H1 (cell line): ENCODE measurements at regions not wholly inside any gene's neighbourhood (a gene's known extent, or its start where the extent isn't known, plus 50 kb on each side); places are given as distances from the start of the nearest gene placed in this dataset.

Source experiments
- CTCF ChIA-PET: fragments of 300-600 bp; sonication (Branson Sonifier 250); formaldehyde crosslinking; loops from one replicate; lab custom pipeline; 2021; ENCODE audit not compliant: partially characterized antibody; lab: Charles Lee
- POLR2A ChIA-PET: fragments of 300-600 bp; sonication (Branson Sonifier 250); formaldehyde crosslinking; loops from one replicate; lab custom pipeline; 2021; ENCODE audit warnings: inconsistent platforms; ENCODE audit not compliant: partially characterized antibody; lab: Charles Lee
- DNase-seq, 2 experiments: peaks; one replicate each; pipeline versions ENCODE4 v3.0.0 to v3.0.0-alpha.2; 2010 to 2022; ENCODE audit warnings: low spot score in 2 of 2, low read depth in 1 of 2, mixed read lengths in 1 of 2
- FAIRE-seq: peaks from 2 replicates; lab custom pipeline; 2011; peaks lifted over from hg19 to GRCh38; lab: Jason Lieb, UNC
- H2AFZ ChIP-seq: 2 replicates; pipeline ENCODE4 v1.8.1; 2012; ENCODE audit warnings: low read length, inconsistent platforms
- H2AK5ac ChIP-seq: 2 replicates; pipeline ENCODE4 v1.6.1; 2013; ENCODE audit warnings: low read depth, low read length
- H2BK120ac ChIP-seq: replicated peaks from 2 replicates; pipeline ENCODE3; 2013; ENCODE audit warnings: low read depth, low read length, inconsistent platforms
- H2BK12ac ChIP-seq: 2 replicates; pipeline ENCODE4 v1.6.1; 2013; ENCODE audit warnings: low read depth, low read length
- H2BK15ac ChIP-seq: 2 replicates; pipeline ENCODE4 v1.6.1; 2013; ENCODE audit warnings: low read length
- H2BK20ac ChIP-seq: 2 replicates; pipeline ENCODE4 v1.6.1; 2013; ENCODE audit warnings: low read length
- H2BK5ac ChIP-seq: 2 replicates; pipeline ENCODE4 v1.6.1; 2013; ENCODE audit warnings: low read depth, low read length
- H3K14ac ChIP-seq: 2 replicates; pipeline ENCODE4 v1.6.1; 2013; ENCODE audit warnings: inconsistent platforms; ENCODE audit not compliant: insufficient read length
- H3K18ac ChIP-seq: 2 replicates; pipeline ENCODE4 v1.6.1; 2013; ENCODE audit warnings: low read length; ENCODE audit errors: extremely low read depth
- H3K23ac ChIP-seq: 2 replicates; pipeline ENCODE4 v1.6.1; 2013; ENCODE audit warnings: inconsistent platforms; ENCODE audit not compliant: insufficient read length
- H3K23me2 ChIP-seq: 2 replicates; pipeline ENCODE4 v1.6.1; 2013; ENCODE audit warnings: low read depth, low read length
- H3K27ac ChIP-seq: 2 replicates; pipeline ENCODE4 v1.6.1; 2011; ENCODE audit warnings: low read depth, low read length, inconsistent platforms
- H3K27me3 ChIP-seq, 4 experiments: replicated peaks in 1 of 4; 1 replicate in 1 of 4; 2 replicates in 3 of 4; pipeline versions ENCODE4 v1.6.1 to v1.8.1; 2011 to 2013; ENCODE audit warnings: low read length in 3 of 4, mild to moderate bottlenecking in 3 of 4, inconsistent platforms in 2 of 4, mixed read lengths in 2 of 4, moderate library complexity in 1 of 4; ENCODE audit not compliant: control insufficient read depth in 3 of 4, insufficient read depth in 3 of 4; ENCODE audit errors: extremely low read depth in 1 of 4
- H3K36me3 ChIP-seq, 4 experiments: 2 replicates each; pipeline versions ENCODE4 v1.6.1 to v1.8.1; 2011 to 2013; ENCODE audit warnings: mild to moderate bottlenecking in 4 of 4, low read length in 3 of 4, moderate library complexity in 2 of 4, control low read depth in 1 of 4, inconsistent platforms in 1 of 4; ENCODE audit not compliant: insufficient read depth in 4 of 4, control insufficient read depth in 2 of 4
- H3K4ac ChIP-seq: replicated peaks from 2 replicates; pipeline ENCODE3; 2013; ENCODE audit warnings: low read length, low read depth, mixed read lengths, inconsistent platforms; ENCODE audit not compliant: insufficient read length
- H3K4me1 ChIP-seq, 4 experiments: replicated peaks in 1 of 4; 1 replicate in 1 of 4; 2 replicates in 3 of 4; pipeline versions ENCODE4 v1.6.1 to v1.8.1; 2011 to 2013; ENCODE audit warnings: low read length in 3 of 4, inconsistent platforms in 2 of 4, mixed read lengths in 1 of 4; ENCODE audit not compliant: insufficient read depth in 4 of 4, control insufficient read depth in 3 of 4
- H3K4me2 ChIP-seq, 2 experiments: 2 replicates each; pipeline versions ENCODE4 v1.6.1 to v1.8.1; 2011 to 2013; ENCODE audit warnings: low read depth in 2 of 2, low read length in 2 of 2, control low read depth in 1 of 2, inconsistent platforms in 1 of 2, mild to moderate bottlenecking in 1 of 2; ENCODE audit not compliant: insufficient read depth in 1 of 2
- H3K4me3 ChIP-seq, 4 experiments: fragments of 200-600, 300-600 bp in 1 of 4; sonication (generic), shearing (Covaris generic), sonication (Bioruptor Twin) in 1 of 4; 2 replicates each; pipeline versions ENCODE4 v1.5.1 to v1.8.1; 2011 to 2016; ENCODE audit warnings: low read length in 4 of 4, low read depth in 3 of 4, control low read depth in 2 of 4, inconsistent platforms in 2 of 4, mild to moderate bottlenecking in 2 of 4, mixed read lengths in 1 of 4, moderate library complexity in 1 of 4; ENCODE audit not compliant: insufficient read depth in 2 of 4; ENCODE audit errors: extremely low read depth in 1 of 4
- H3K56ac ChIP-seq: replicated peaks from 2 replicates; pipeline ENCODE3; 2013; ENCODE audit warnings: low read depth, mild to moderate bottlenecking, mixed read lengths, low read length, inconsistent platforms; ENCODE audit not compliant: insufficient read length
- H3K79me1 ChIP-seq: 2 replicates; pipeline ENCODE4 v1.6.1; 2013; ENCODE audit warnings: low read depth, low read length, control low read depth
- H3K79me2 ChIP-seq, 2 experiments: 2 replicates each; pipeline versions ENCODE4 v1.6.1 to v1.8.1; 2012 to 2013; ENCODE audit warnings: low read length in 2 of 2, mild to moderate bottlenecking in 2 of 2, inconsistent platforms in 1 of 2; ENCODE audit not compliant: insufficient read depth in 2 of 2, control insufficient read depth in 1 of 2
- H3K9ac ChIP-seq, 4 experiments: replicated peaks in 1 of 4; 1 replicate in 1 of 4; 2 replicates in 3 of 4; pipeline versions ENCODE4 v1.6.1 to v1.8.1; 2011 to 2013; ENCODE audit warnings: low read depth in 3 of 4, low read length in 3 of 4, control low read depth in 2 of 4, mild to moderate bottlenecking in 2 of 4, moderate library complexity in 2 of 4, inconsistent platforms in 1 of 4; ENCODE audit errors: extremely low read depth in 1 of 4
- H3K9me3 ChIP-seq, 2 experiments: 2 replicates each; pipeline versions ENCODE4 v1.6.1 to v1.8.1; 2012 to 2013; ENCODE audit warnings: mild to moderate bottlenecking in 2 of 2, moderate library complexity in 2 of 2, control low read depth in 1 of 2, inconsistent platforms in 1 of 2, low read depth in 1 of 2, low read length in 1 of 2, mixed read lengths in 1 of 2; ENCODE audit not compliant: insufficient read depth in 2 of 2
- H4K20me1 ChIP-seq, 2 experiments: replicated peaks in 1 of 2; 2 replicates each; pipeline versions ENCODE3 to v1.8.1; 2011 to 2013; ENCODE audit warnings: inconsistent platforms in 2 of 2, low read length in 2 of 2, mild to moderate bottlenecking in 1 of 2; ENCODE audit not compliant: insufficient read depth in 2 of 2, control insufficient read depth in 1 of 2
- H4K5ac ChIP-seq: 2 replicates; pipeline ENCODE4 v1.6.1; 2013; ENCODE audit warnings: low read length, low read depth, mixed read lengths, inconsistent platforms; ENCODE audit not compliant: insufficient read length
- H4K8ac ChIP-seq: 2 replicates; pipeline ENCODE4 v1.8.0; 2013; ENCODE audit warnings: mild to moderate bottlenecking, moderate library complexity, low read length, inconsistent platforms; ENCODE audit not compliant: insufficient read depth; ENCODE audit errors: extremely low read depth
- H4K91ac ChIP-seq: replicated peaks from 2 replicates; pipeline ENCODE3; 2013; ENCODE audit warnings: low read length, mixed read lengths, inconsistent platforms; ENCODE audit not compliant: insufficient read length
- SP1 ChIP-seq: IDR thresholded peaks from 2 replicates; pipeline ENCODE4 v1.6.1; 2011; ENCODE audit warnings: low read depth, low read length
- SP2 ChIP-seq: IDR thresholded peaks from 2 replicates; pipeline ENCODE4 v1.6.1; 2012; ENCODE audit warnings: mild to moderate bottlenecking, low read length, inconsistent platforms
- TEAD4 ChIP-seq: IDR thresholded peaks from 2 replicates; pipeline ENCODE4 v1.6.1; 2012; ENCODE audit warnings: low read depth, low read length, inconsistent platforms, mixed read lengths
- WGBS, 2 experiments: shearing (Covaris generic) in 1 of 2; methylation state at CpG; one replicate each; pipeline versions ENCODE4 v1.1.6 to v1.1.7; 2013 to 2015; ENCODE audit warnings: low lambda C conversion rate in 2 of 2, mixed read lengths in 2 of 2, inconsistent platforms in 1 of 2, low coverage in 1 of 2, missing lambda C conversion rate in 1 of 2; ENCODE audit not compliant: insufficient replicate concordance in 2 of 2, insufficient coverage in 1 of 2, insufficient read length in 1 of 2; ENCODE audit errors: extremely low coverage in 1 of 2, missing lambda C conversion rate in 1 of 2; 5-methylcytosine and 5-hydroxymethylcytosine counted together

GRCh38 chr4:71648923-71649322, 135.0 kb downstream of the GC start:
- POLR2A ChIA-PET = no interaction called here
- CTCF ChIA-PET = interaction anchor here (1.0 to 1.4 kb wide), 2 partner anchors 95 to 378 kb away, joined by 3 read pairs; no protein-coding TSS in a partner anchor
- H2BK15ac ChIP-seq = no peak overlapping the region
- no peak overlapping the region for H3K4ac ChIP-seq
- H4K5ac ChIP-seq = no peak overlapping the region
- H2BK120ac ChIP-seq = no peak overlapping the region
- peaks cover 0 to 5% of the 10 kb centered on the region in 2 experiments; a peak in 1 of 4 replicates for H3K9me3 ChIP-seq
- H3K4me2 ChIP-seq = no peak overlapping the region
- H3K4me3 ChIP-seq = no peak overlapping the region
- FAIRE-seq = no peak
- no peak overlapping the region for H4K91ac ChIP-seq
- H3K14ac ChIP-seq = no peak overlapping the region
- H4K8ac ChIP-seq = no peak overlapping the region
- H3K36me3 ChIP-seq = no peaks in the 10 kb centered on the region
- H3K23me2 ChIP-seq = no peaks in the 10 kb centered on the region
- TF ChIP-seq TEAD4 = 0 out of 2 replicates have a peak, but pooled peaks have one; percentile 27
- no peak for TF ChIP-seq SP1
- TF ChIP-seq SP2 = no peak
- H3K79me2 ChIP-seq = no peaks in the 10 kb centered on the region
- H2BK20ac ChIP-seq = no peak overlapping the region
- DNase-seq = no peak
- no peak overlapping the region for H3K18ac ChIP-seq
- H3K79me1 ChIP-seq = no peaks in the 10 kb centered on the region
- H2AFZ ChIP-seq = no peak overlapping the region
- H3K9ac ChIP-seq = no peak overlapping the region
- H3K27ac ChIP-seq = no peak overlapping the region
- no peak overlapping the region for H3K23ac ChIP-seq
- WGBS, 2 experiments = 79% methylated on average over 1 of the region's 1 CpG; no CpG with 5 or more reads in 1 of the 2 experiments
- no peak overlapping the region for H2BK5ac ChIP-seq
- no peaks in the 10 kb centered on the region for H4K20me1 ChIP-seq
- H3K56ac ChIP-seq = no peak overlapping the region
- peaks cover 0 to 1% (median 0%) of the 10 kb centered on the region in 4 experiments; a peak in 1 of 7 replicates for H3K27me3 ChIP-seq
- no peaks in the 10 kb centered on the region for H3K4me1 ChIP-seq
- H2BK12ac ChIP-seq = no peak overlapping the region
- H2AK5ac ChIP-seq = no peak overlapping the region
